ENCODE measurements at regions not wholly inside any gene's neighbourhood (a gene's known extent, or its start where the extent isn't known, plus 50 kb on each side); places are given as distances from the start of the nearest gene placed in this dataset.

DNA sequence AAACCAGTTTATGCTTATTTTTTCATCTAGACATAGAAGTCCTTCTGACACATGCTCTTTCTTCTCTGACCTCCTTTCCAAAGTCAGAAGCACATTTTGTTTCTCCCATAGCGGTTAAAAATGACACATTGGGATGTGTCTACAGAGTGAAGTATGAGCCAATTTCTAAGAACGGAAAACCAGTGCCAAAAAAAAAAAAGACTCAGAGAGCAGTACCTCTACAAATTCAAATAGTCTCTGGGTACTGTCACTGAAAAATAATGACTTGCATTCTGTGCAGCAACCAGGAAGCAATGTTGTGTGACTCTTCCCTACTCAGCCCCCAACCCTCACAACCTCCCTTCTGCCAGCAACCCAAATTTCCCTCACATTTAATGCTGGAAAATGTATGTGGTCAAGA is 145.5 kb upstream of the PMFBP1 start:
- Histone ChIP-seq H3K4me2 (ENCODE audit: low read depth, low read length, poor library complexity, severe bottlenecking) (no peak overlapping the region), H2AFZ (ENCODE audit: low read depth, low read length, severe bottlenecking) (no peak overlapping the region)

DNA sequence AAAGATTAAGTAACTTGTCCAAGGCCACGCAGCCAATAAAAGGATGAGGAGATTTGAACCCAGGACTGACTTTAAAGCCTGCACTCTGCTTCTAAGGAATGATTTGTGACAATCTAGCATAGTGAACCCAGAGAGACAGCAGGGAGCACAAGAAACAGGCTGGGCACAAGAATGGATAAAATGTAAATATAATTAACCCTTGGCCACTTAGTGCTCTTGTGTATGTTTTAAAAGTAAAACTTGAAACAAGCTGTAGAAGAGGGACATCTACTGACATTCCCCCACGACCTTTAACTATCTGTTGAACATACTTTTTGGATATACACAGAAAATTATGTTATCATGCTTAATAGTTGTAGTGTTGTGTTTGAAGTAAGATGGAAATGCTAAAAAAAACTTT is 141.9 kb upstream of the PMFBP1 start:
- no peaks in the 10 kb centered on the region for H3K9me3 ChIP-seq (ENCODE audit: insufficient read depth, low read length)
- H3K4me2 ChIP-seq (ENCODE audit: low read depth, low read length, poor library complexity, severe bottlenecking) = no peak overlapping the region
- TF ChIP-seq, protein P1, sequence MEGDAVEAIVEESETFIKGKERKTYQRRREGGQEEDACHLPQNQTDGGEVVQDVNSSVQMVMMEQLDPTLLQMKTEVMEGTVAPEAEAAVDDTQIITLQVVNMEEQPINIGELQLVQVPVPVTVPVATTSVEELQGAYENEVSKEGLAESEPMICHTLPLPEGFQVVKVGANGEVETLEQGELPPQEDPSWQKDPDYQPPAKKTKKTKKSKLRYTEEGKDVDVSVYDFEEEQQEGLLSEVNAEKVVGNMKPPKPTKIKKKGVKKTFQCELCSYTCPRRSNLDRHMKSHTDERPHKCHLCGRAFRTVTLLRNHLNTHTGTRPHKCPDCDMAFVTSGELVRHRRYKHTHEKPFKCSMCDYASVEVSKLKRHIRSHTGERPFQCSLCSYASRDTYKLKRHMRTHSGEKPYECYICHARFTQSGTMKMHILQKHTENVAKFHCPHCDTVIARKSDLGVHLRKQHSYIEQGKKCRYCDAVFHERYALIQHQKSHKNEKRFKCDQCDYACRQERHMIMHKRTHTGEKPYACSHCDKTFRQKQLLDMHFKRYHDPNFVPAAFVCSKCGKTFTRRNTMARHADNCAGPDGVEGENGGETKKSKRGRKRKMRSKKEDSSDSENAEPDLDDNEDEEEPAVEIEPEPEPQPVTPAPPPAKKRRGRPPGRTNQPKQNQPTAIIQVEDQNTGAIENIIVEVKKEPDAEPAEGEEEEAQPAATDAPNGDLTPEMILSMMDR (IDR thresholded peaks at IDR 0.05; ENCODE audit: insufficient read depth, low read length, poor library complexity, severe bottlenecking) = no peak
- no peak for TF ChIP-seq EZH2phosphoT487 (conservative IDR thresholded peaks at IDR 0.05; ENCODE audit: low read length)
- no peaks in the 10 kb centered on the region for H3F3A ChIP-seq (ENCODE audit: insufficient read depth)
- no peak overlapping the region for H3K27ac ChIP-seq (ENCODE audit: low read depth, low read length)
- no peak overlapping the region for H2AFZ ChIP-seq (ENCODE audit: low read depth, low read length, severe bottlenecking)
- no peaks in the 10 kb centered on the region for H3K79me2 ChIP-seq (ENCODE audit: insufficient read depth, low read length)
- no peaks in the 10 kb centered on the region for H3K27me3 ChIP-seq (ENCODE audit: low read length)
- no peak overlapping the region for H3K9ac ChIP-seq (ENCODE audit: low read length)
- H3K36me3 ChIP-seq (ENCODE audit: low read length) = no peaks in the 10 kb centered on the region
- H3K9me2 ChIP-seq (replicated peaks; ENCODE audit: insufficient read depth, low read length) = no peaks in the 10 kb centered on the region
- H4K20me1 ChIP-seq (ENCODE audit: low read depth, low read length) = no peaks in the 10 kb centered on the region
- no peak overlapping the region for H3K4me3 ChIP-seq (ENCODE audit: insufficient read depth, low read length, poor library complexity, severe bottlenecking)

More for the DNA sequence above, 145.5 kb upstream of the PMFBP1 start:
- H3K36me3 ChIP-seq (ENCODE audit: low read length) = no peaks in the 10 kb centered on the region
- H3K27ac ChIP-seq (ENCODE audit: low read depth, low read length) = no peak overlapping the region
- H3K79me2 ChIP-seq (ENCODE audit: insufficient read depth, low read length) = no peaks in the 10 kb centered on the region
- no peak overlapping the region for H3K9ac ChIP-seq (ENCODE audit: low read length)
- H3K27me3 ChIP-seq (ENCODE audit: low read length) = no peaks in the 10 kb centered on the region
- no peaks in the 10 kb centered on the region for H4K20me1 ChIP-seq (ENCODE audit: low read depth, low read length)
- no peak overlapping the region for H3K4me3 ChIP-seq (ENCODE audit: insufficient read depth, low read length, poor library complexity, severe bottlenecking)
- H3F3A ChIP-seq (ENCODE audit: insufficient read depth) = no peaks in the 10 kb centered on the region
- TF ChIP-seq, protein P1 (IDR thresholded peaks at IDR 0.05; ENCODE audit: insufficient read depth, low read length, poor library complexity, severe bottlenecking) = no peak
- no peak for TF ChIP-seq EZH2phosphoT487 (conservative IDR thresholded peaks at IDR 0.05; ENCODE audit: low read length)
- H3K9me3 ChIP-seq (ENCODE audit: insufficient read depth, low read length) = no peaks in the 10 kb centered on the region
- H3K9me2 ChIP-seq (replicated peaks; ENCODE audit: insufficient read depth, low read length) = no peaks in the 10 kb centered on the region

DNA sequence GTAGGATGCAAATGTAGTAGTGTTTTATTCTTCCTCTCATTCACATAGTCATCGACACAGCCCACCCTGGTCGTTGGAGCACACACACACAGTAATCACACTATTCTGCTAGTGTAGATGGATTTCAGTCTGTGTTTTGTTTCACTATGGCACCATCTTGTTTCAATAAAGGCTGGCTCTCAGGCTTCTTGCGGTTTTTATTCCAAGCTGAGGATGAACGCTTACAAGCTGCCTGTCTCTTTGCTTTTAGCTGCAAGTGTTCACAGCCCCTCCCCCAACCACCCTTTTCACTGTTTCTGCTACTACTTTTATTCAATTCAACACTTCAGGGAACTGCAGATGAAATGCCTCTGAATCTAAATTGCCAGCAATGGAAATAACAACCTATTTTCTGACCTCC is 140.9 kb upstream of the PMFBP1 start:
- no peaks in the 10 kb centered on the region for H3K27me3 ChIP-seq (ENCODE audit: low read length)
- TF ChIP-seq EZH2phosphoT487 (conservative IDR thresholded peaks at IDR 0.05; ENCODE audit: low read length) = no peak
- TF ChIP-seq, protein P1 (IDR thresholded peaks at IDR 0.05; ENCODE audit: insufficient read depth, low read length, poor library complexity, severe bottlenecking) = no peak
- no peak overlapping the region for H3K27ac ChIP-seq (ENCODE audit: low read depth, low read length)
- no peak overlapping the region for H3K4me3 ChIP-seq (ENCODE audit: insufficient read depth, low read length, poor library complexity, severe bottlenecking)
- H3K4me2 ChIP-seq (ENCODE audit: low read depth, low read length, poor library complexity, severe bottlenecking) = no peak overlapping the region
- H3K9me3 ChIP-seq (ENCODE audit: insufficient read depth, low read length) = no peaks in the 10 kb centered on the region
- no peak overlapping the region for H3K9ac ChIP-seq (ENCODE audit: low read length)
- H3F3A ChIP-seq (ENCODE audit: insufficient read depth) = no peaks in the 10 kb centered on the region
- no peaks in the 10 kb centered on the region for H3K79me2 ChIP-seq (ENCODE audit: insufficient read depth, low read length)
- H4K20me1 ChIP-seq (ENCODE audit: low read depth, low read length) = no peaks in the 10 kb centered on the region
- no peak overlapping the region for H2AFZ ChIP-seq (ENCODE audit: low read depth, low read length, severe bottlenecking)
- H3K9me2 ChIP-seq (replicated peaks; ENCODE audit: insufficient read depth, low read length) = no peaks in the 10 kb centered on the region
- H3K36me3 ChIP-seq (ENCODE audit: low read length) = no peaks in the 10 kb centered on the region
